Left cardiac atrium (tissue), 4 donors: ENCODE measurements at regions not wholly inside any gene's neighbourhood (a gene's known extent, or its start where the extent isn't known, plus 50 kb on each side); places are given as distances from the start of the nearest gene placed in this dataset.

ENCODE experiments used
- ATAC-seq, 2 donors: fragments of 200-7000 bp; cut with Tn5 transposase; one replicate each; pipeline ENCODE4 v1.9.1; 2020; ENCODE audit warnings: mild to moderate bottlenecking in 2 of 2, moderate library complexity in 2 of 2
- DNase-seq: peaks from one replicate; pipeline ENCODE4 v3.0.0-alpha.2; 2020
- intact Hi-C, 2 donors: fragments of 100-400 bp; cut with DNase I; formaldehyde crosslinking; loops; one replicate each; pipeline versions ENCODE4 v1.14.1 to v1.15.1; 2022 to 2023
- donor health status: DM: no; HTN: yes; CAD: no.
- donor health status: DM: no; HTN: yes; CAD: no; lungs with severe emphysema.
- donor health status: DM: yes; HTN: yes; CAD: no.
- donor health status: Dilated cardiomyopathy.

DNA sequence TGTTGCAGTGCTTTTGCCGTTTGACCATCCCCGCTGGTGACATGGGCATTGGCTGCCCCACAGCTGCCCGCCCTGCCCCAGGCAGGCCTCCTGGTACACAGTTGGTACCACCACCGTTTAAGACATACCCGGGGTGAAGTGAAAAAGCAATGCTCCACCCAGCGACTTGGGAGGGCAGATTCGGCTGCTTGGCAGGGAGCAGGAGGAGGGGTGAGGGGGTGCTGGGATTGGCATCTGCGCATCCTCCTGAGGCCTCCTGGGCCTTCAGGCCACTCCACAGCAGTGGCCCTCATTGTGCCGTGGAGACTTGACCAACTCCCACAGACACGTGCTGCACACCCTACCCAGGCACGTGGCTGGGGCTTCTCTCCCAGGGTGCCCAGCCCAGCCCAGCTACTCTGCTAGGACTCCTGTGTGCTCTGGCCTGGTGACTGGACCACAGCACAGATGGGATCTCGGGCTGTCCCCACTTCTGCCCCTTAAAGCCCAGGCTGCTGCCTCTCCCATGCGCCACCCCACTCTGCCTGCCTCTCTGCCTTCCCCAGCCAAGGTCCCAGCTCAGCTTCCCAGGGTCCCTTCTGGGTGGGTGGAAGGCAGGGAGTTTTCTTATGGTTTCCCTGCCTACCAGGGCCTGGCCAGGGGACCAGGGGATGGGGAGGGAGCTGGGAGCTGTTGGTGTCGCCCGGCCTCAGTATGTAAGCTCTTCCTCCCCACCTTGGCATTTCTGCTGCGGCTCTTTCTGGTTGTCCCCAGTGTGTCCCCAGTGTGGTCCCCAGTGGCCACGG lies 157.0 kb upstream of the HS6ST1 start:
- intact Hi-C loops = loop anchor here in 1 of 2 donors (10.0 kb wide), 1 partner anchor 121 kb away; no protein-coding TSS in a partner anchor
- DNase-seq (no peak), ATAC-seq (no peak)

DNA sequence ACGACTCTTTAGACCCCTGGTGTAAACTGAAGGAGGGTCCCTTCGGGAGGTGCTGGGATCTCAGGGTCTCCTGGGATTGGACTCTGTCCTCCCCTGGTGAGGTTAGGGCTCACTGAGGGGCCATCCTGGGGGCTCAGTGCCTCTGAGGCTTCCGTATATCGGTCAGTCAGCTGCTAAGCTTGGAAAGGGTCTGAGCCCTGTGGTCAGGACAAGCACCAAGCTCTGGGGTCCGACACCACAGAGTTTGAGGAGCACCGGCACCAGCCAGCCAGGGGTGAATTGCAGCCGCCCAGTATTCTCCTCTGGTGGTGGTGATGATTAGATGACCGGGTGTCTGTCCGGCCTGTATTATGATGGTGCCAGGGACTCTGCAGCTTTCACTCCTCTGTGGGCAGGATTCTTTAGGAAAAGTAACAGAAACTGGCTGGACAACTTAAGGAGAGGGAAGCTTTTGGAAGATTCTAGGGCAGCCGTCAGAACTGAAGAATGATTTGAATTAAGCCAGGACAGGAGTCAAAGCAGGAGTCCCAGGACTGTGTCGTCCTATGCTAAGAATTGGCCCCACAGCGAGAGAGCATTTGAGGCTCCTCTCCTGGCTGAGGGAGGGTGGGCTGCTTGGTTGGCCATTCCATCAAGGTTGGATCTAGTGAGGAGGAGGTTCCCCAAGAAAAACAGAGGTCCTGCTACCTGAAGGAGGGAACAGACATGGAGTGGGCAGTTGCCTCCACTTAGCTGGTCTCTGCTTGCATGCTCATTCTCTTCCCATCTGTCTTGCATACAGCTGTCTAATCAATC lies 158.6 kb upstream of the HS6ST1 start:
- intact Hi-C loops = loop anchor here in 1 of 2 donors (10.0 kb wide), 1 partner anchor 122 kb away; no protein-coding TSS in a partner anchor
- DNase-seq (no peak), ATAC-seq (no peak)

DNA sequence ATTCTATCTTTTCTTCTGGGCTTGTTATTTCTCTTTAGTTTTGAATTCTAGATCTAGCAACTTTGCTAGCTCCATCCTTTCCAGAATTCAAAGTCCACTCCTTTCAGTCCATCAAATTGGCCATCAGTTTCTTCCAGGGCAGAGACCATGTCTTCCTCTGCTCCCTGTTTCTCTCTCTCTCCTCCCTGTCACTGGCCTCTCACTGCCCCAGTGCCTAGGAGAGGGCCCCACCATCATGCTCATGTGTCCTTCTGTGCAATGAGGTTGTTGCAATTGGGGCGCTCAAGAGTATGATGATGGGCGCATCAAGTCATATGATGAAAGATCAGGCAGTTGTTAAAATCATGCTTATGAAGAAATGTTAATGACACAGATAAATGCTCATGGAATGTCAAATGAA lies 159.2 kb upstream of the HS6ST1 start:
- intact Hi-C loops = loop anchor here in 1 of 2 donors (10.0 kb wide), 1 partner anchor 123 kb away; no protein-coding TSS in a partner anchor
- ATAC-seq (no peak), DNase-seq (no peak)

DNA sequence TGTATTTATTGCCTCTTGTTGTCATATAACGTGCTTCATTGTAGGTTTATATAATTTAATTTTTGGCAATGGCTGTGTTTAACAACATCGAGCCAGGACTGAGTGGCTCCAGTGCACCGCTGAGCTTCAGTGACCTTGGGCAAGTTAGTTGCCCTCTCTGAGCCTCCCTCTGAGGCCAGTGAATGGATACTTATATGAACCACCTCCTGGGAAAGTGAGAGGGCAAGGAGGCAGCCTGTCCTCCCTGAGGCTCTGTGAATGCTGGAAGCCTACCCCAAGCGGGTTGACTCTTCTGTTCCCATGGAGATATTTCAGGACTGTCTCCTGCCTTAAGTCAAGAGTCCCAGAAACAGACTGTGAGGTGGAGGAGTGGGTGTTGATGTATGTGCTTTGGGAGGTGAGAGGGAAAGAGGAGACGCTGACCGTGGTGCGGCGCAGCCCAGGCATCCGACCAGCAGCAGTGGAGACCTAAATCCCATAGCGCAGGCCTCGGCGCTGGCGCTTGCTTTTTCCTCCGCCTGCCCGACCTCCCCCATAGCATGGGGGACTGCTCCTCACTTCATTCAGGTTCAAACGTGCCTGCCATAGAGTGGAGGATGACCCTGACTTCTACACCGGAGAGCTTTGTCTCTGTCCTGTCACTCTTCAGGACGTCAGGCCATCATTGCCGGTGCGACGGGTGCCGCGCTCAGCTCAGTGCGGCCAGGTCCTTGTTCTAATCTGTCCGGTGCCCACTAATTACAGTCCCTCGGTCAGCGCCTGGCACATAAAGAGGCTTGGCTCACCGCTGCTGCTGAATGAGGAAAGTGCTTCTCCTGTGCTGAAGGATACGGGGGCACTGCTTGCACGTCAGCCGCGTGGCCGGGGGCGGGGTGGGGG lies 167.3 kb upstream of the HS6ST1 start:
- intact Hi-C loops = no loop called here
- DNase-seq (no peak), ATAC-seq (no peak)

DNA sequence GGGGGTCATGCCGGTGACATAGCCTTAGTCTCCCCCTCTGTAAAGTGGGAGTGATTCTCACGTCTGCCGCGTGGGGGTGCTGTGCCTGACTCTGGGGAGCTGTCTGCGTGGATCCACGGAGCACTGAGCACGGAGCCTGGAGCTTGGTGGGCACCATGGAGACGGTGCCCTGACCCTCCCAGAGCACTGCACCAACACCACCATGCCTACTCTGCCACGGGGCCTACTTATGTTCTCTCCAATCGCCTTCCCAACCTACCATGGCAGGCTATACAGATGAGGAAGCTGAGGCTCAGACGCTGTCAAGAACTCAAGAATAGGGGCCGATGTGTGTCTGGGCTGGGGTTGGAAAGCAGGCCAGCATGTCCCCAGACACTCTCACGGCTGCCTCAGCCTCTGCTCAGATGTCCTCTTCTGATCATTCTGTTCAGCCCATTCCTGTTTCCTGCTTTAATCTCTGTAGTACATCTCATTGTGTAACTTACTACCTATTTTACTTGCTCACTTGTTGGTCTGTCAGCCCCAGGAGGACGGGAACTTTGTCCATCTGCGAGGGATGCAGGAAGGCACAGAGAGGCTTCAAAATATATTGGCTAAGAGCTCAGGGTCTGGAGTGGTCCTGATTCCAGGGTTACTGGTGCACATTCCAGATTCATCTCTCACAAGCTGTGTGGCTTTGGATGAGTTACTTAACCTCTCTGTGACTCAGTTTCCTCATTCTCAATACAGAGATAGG lies 168.1 kb upstream of the HS6ST1 start:
- DNase-seq (no peak), ATAC-seq (no peak)
- intact Hi-C loops = no loop called here

DNA sequence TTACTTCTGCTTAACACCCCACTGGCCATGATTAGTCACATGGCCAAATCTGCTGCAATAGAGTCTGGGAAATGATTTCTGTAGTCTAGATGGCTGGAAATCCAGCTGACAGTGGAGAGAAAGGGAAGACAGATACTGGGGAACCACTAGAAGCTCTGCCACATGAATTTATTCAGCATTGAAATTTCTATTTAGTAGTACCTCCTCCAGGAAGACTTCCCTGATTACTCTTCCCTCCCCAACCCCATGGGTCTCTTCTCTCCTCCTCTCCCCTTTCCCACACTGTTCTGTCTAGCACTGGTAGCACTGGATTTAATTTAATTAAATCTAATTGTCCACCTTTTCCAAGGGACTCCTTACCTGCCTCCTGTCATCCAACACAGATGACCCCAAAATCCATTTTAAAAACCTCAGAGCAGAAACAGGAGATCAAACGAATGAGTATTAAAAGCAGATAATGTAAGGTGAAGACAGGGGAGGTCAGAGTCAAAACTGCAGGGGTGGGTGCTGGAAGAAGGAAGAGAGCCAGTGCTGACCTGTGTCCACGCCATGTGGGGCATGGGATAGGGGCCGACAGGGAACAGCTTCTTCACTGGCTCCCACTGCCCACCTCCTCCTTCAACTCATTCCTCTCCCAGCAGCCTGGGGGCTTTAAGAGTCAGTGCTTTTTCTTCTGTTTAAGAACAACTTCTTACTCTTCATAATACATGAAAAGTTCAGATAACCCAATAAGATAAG lies 169.2 kb upstream of the HS6ST1 start:
- intact Hi-C loops = no loop called here
- DNase-seq = no peak
- ATAC-seq = no peak

DNA sequence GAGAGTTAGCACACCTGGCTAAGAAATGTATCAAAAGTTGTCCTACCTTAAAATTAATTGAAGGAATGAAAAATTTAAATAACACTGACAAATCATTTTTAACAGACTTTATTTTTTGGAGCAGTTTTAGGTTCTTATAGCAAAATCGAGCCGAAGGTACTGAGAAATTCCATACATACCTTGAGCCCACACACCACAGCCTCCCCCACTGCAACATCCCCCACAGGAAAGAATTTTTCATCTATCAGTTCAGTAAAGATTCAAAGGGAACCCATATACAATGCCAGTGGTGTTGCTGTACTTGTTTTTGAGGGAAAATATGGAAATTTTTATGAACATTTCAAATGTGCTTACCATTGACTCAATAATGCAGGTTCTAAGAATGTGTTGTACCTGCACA lies 169.8 kb upstream of the HS6ST1 start:
- DNase-seq (no peak), ATAC-seq (no peak)
- intact Hi-C loops = no loop called here

DNA sequence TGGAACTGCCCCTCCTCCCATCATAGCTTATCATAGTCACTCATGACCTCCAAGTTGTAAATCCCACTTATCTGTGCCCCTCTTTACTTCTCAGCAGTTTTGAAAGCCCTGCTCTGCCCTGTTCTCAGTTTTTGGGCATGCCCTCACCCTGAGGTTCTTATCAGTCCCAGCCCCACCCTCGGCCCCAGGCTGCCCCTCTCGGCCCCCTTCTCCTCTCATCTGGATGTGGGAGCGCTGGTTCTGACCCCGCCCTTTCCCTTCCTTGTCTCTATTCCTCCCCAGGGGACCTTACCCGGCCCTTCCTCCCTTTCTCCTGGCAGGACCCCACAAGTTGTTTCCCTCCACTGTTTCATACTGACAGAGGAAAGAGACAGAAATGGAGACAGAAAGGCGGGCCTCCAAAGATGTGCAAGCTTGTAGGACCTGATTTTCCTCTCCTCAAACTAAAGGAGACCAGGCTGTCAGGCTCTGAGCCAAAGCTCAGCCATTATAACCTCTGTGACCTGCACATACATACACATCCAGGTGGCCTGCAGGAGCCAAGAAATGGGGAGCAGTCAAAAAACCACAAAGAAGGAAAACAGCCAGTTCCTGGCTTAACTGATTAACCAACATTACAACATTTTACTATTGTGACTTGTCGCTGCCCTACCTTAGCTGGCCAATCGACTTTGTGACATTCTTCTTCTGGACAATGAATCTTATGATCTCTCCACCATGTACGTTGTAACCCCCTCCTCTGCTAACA lies 171.0 kb upstream of the HS6ST1 start:
- intact Hi-C loops = no loop called here
- DNase-seq = no peak
- ATAC-seq = peak in 1 of 2 donors; percentile 19

DNA sequence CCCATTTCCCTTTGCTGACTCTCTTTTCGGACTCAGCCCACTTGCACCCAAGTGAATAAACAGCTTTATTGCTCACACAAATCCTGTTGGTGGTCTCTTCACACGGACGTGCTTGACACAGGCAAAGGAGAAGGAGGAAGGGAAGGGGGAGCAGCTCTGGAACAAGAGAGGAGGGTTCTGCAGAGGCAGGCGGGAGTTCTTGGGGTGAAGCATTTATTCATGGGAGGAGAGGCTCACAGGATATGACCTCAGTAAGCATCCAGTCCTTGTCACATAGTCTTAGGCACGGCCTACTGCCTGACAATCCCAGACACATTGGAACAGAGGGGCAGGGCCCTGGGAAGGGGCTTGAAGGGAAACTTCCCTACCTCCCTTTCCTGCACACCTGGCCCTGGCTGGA lies 171.7 kb upstream of the HS6ST1 start:
- no peak for DNase-seq
- intact Hi-C loops = no loop called here
- no peak for ATAC-seq

DNA sequence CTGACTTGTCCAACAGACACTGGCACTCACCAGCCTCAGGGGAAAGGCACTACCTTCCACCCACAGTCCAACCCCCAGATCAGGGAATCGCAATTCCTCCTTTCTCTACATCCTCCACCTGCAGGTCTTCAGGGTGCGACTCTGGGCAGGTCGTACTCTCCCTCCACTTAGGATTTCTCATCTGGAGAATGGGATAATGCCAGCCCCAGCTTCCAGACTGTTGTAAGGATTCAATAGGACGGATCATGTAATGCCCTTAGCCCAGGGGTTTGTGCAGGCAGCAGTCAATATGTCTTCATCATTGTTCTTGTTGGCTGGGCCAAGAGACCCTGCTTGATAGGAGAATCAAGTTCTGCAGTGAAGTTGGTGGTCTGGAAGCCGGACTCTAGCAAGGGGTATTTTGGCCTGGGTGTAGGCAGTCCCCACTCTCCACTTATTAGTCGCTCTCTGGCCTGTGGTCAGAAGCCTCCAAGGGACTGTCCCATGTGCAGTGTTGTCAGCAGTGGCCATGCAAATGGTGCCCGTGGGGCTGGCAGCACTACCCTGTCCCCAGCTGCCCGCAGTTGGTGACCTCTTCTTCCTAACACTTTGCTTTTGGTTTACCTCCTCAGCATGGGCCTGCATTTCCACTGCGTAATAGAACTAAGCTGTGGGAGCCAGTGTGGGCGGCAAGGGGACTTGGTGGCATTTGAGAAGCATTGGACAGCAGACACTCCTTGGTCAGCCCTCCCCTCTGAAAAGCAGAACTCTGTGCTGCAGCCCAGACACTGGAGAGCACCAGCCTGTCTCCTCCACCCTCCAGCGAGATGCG lies 172.4 kb upstream of the HS6ST1 start:
- ATAC-seq = no peak
- DNase-seq = no peak
- intact Hi-C loops = no loop called here

DNA sequence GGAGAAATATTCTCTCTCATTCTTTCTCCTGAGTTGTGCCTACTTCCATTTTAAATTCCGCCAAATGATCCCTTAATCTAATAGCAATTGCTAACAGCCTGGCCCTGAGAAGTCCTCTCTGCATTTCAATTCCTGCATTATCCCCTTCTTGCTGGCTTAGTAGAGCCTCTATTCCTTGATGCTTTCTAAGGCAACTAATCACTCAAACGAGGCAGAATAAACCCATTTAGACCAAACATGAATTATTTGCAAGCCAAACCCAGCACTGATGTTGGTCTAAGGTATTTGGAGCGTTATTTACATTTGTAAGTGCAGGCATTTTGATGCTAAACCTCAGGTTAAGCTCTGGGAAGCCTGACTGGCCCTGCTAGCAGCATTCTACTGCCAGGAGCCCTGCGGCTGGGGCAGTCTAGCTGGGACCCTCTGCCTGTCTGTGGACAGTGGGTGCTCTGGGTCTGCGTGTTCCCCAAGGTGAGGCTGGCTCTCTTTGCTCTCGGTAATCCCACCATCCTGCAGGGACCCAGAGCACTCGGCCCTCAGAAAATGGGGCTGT lies 173.1 kb upstream of the HS6ST1 start:
- no peak for ATAC-seq
- intact Hi-C loops = no loop called here
- DNase-seq = no peak

DNA sequence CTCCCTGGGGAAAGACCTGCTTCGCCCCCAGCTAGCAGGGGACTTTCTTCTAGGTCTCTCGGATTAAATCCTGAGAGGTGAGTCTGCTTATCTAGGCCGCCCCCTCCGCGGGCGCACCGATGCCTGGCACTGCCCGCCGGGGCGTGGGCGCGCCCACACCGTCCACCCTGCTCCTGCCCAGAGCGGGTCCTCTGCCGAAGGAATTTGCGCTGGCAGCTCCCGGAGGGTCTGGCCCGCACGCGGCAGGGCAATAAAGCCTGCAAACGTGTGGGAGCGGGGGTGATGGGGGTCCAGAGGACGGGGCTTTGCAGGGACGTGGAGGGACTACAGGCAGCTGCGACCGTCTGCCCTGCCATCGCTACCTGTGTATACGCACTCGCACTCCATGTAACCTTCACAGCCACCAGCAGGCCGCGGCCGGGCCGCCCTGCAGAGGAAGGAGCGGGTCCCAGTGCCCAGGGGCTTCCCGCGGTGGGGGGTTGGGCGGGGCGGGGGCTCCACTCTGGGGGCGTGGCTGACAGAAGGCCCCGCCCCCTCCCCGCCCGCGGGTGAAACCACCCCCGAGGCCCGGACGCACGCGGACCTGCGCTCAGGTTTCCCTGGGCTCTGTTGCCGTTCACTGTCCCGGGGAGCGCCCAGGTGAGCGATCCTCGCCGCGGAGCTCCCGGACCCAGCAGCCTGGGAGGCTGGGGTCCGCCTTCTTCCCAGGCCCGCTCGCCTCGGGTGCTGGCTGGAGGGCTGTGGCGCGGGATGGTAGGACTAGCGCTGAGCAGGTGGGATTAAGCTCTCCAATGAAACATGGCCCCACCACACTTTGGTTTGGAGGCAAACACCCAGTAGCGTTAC lies 174.5 kb upstream of the HS6ST1 start:
- intact Hi-C loops = no loop called here
- ATAC-seq (no peak), DNase-seq (no peak)

DNA sequence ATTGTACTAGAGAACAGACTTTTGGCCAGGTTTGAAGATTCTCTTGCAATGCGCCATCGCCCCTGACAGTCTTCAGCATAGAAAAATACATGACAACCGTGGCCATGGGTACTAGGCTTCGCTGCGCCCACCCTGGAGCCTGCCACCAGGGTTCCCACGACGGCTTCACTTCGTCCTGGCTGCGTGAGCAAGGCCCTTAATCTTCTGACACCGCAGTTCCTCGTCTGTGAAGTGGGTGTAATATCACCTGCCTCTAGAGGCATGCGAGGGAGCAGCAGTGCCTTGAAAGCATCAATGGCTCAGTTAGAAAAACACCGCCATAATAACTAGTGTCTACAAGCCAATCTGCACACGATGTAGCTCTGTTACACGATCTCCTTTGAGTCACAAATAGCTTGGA lies 175.2 kb upstream of the HS6ST1 start:
- DNase-seq (no peak), ATAC-seq (no peak)
- intact Hi-C loops = no loop called here

DNA sequence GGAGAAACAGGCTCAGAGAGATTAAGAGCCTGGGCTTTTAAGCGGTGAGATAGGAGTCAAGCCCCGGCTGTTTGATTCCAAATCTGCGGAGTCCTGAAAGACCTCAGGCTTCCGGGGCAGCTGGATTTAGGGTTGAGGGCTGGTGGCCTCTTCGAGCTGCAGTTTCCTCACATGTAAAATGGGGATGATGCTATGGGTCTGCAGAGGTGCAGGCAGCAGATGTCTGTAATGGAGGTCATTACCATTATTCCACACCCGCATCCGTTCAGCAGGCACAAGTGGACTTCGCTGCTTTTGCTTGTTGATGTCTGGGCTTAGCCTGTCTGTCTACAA lies 175.6 kb upstream of the HS6ST1 start:
- intact Hi-C loops = no loop called here
- DNase-seq (no peak), ATAC-seq (no peak)

DNA sequence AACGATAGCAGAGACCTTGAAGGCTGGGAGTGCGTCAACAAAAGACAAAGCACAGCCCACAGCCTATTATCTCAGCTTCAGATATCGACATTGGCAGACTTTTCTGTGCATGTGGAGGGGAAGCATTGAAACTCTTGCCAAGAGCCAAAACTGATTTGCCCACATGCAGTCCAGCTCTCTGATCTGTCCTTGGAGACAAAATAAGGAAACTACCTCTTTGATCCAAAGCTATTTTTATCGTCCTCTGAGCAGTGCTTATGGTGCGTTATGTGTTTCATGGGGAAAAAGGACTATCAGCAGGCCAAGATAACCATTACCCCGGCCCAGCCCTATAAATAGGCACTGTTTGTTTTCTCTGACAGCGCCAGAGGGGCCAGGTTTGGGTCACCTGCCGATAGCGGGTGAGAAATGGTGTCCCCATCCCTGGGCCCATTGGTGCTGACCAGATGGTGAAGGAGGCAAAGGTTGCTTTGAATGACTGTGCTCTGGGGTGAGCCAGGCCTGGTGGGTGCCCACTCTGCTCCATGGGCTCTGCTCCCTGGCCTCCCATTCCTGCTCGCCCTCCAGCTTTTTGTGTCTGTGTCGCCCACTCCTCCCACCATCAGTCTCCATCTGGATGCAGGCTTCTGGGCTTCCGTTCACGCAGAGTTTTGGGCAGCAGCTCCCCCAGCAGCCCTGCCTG lies 176.1 kb upstream of the HS6ST1 start:
- ATAC-seq (peak; percentile 81 to 82), DNase-seq (peak; percentile 50)
- intact Hi-C loops = no loop called here
